GM18499 (cell line): ENCODE measurements at regions not wholly inside any gene's neighbourhood (a gene's known extent, or its start where the extent isn't known, plus 50 kb on each side); places are given as distances from the start of the nearest gene placed in this dataset.
"Not testable (repeated sequence)": the region's sequence is repeated elsewhere in the genome, so short reads cannot be mapped to it uniquely, and the experiment has no call there.

Experiments
- ATAC-seq: cut with Tn5 transposase; IDR thresholded peaks from one replicate; pipeline ENCODE4 v1.9.1; 2021; ENCODE audit warnings: moderate number of reproducible peaks; ENCODE audit not compliant: insufficient read depth, unreplicated experiment

DNA sequence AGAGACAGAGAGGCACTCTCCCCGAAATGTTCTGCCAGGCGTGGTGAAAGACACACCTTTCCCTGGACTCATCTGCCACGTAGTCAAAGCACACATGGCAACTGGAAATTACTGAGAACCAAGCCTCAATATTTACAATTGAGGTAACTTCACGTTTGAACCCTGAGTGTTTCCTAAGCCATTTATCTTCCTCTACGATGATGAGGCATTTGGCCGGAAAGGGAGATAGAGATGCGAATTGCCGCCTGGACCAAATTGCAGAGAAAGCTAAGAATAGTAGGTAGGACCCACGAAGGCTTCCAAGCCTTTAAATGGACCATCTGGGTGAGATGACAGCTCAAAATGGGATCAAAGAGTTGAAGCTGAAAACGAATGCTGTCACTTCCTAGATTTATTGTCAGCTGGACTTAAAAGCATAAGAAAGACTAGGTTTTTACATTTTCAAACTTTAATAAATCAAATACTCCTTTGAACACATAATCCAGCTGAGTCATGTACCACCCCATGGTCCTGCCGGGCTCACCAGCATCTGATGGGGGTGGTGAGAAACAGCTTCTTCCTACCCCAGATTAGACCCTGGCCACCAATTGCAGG lies 135.6 kb upstream of the LYZL2 start:
- ATAC-seq = no peak

- ATAC-seq = no peak
Observed at GRCh38 chr10:30763918-30764317, 134.4 kb upstream of the LYZL2 start.

DNA sequence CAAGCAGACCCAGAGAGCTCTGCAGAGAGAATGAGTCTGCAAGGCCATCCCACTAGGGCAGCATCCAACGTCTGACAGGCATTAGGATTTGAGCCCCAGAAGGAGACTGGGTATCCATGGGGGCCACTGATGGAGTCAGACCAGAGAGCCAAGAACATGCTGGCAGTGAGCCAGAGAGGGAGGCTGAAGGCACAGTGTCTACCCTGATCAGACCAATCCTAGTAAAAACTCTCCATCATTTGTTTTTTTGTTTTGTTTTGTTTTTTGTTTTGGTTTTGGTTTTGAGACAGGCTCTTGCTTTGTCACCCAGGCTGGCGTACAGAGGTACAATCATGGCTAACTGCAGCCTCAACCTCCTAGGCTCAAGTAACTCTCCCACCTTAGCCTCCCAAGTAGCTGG lies 133.1 kb upstream of the LYZL2 start:
- ATAC-seq = no peak

DNA sequence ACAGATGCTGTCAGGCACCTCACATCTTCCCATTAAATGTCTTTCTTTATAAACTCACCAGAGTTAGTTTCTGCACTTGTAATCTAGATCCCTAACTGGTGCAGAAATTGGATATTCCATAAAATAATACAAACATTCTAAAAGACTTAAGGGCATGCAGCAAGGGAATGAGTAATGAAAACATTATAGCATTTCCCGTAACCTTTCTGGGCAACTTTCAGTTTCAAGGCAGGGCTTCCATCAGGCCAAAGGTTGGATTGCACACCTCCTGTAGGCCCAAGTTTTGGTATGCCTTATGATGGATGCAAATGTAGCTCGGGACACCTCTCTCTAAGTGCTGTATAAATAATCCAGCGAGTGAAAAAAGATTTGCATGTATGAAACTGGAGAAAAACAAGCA lies 129.9 kb upstream of the LYZL2 start:
- ATAC-seq = no peak

DNA sequence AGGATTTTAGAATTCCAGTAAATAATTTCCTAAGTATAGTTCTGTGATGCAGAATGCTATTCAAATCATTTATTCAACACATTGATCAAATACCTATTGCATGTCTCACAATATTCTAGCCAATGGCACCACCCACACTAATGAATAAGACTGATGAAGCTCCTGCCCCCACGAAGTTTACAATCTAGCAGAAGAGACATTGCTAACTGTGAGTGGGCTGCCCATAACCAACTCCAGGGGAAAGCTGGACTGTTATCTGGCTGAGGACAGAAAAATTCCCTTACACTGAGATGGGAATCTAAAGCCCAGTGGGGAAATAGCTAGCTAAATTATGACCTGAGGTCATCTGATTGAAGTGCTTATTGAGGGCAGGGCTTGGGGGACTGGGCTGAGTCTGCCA lies 128.8 kb upstream of the LYZL2 start:
- ATAC-seq = no peak

- ATAC-seq = no peak
Observed at GRCh38 chr10:30756896-30757295, 127.3 kb upstream of the LYZL2 start.

- no peak for ATAC-seq
Observed at GRCh38 chr10:30756151-30756550, 126.6 kb upstream of the LYZL2 start.

DNA sequence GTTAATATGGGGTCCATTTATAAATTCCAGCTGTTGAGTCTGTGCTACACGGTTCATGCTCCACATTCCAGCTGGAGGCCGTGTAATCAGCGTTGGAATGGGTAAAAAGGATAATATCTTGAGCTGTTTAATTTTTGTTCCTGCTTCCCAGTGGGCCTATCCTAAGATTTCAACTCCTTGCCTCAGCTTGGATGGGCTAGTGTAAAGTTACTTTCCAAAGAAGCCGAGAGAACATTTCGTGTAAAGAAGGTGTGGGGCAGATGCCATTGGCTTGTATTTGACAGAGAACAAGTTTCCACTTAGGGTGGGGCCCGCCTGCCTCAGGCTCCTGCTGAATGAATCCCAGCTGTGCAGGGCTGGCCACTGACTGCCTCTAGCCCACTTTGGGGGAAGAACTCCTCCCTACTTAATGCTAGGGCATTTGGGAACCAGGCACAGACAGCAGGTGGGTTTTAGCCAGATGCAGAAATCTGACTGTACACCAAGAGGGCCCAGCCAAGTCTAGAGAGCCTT lies 125.9 kb upstream of the LYZL2 start:
- no peak for ATAC-seq

- no peak for ATAC-seq
Observed at GRCh38 chr10:30752481-30752881, 122.9 kb upstream of the LYZL2 start.

DNA sequence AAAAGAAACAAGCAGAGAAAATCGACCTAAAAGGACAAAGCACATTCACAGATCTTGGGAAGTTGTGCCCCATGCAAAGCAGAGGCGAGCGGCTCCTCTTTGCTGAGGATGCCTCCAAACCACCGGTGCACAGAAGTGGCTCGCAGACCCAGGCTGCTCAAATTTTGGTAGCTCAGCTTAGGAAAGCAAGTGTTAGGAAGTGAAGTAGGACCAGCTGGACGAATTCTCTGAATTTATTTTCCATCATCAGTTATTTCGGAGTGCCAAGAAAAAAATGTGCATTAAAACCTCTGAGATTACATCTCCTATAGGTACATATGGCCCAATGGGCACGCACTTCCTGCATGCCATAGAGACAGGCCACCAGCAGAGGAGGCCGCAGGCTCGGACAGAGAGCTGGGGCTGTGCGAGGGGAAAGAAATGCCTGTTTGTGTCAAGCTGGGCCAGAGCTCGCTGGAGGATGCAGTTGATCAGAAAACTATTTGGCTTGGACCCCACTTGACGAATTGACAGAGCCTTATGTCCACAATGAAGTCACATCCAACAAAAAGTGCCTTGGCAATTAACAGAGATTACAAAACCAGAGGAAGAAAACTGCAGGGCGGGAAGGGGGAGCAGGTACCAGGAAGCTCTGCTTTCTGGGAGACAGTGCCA lies 122.3 kb upstream of the LYZL2 start:
- ATAC-seq = no peak

- no peak for ATAC-seq
Observed at GRCh38 chr10:30750971-30751677, 121.6 kb upstream of the LYZL2 start.

DNA sequence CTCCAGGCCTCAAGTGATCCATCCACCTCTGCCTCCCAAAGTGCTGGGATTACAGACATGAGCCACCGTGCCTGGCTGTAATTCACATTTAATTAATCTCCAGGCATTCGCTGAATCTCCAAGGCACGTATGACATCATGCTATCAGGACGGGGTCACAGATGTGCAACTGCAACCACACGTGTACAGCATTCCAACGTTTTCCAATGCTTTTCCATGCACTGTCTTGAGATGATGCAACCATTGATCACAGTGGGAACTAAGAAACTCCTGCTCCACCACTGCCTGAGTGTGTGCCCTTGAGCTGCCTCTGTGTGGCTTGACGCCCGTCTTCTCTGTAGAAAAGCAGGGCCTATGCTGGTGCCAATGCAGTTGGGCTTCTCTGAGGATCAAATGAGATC lies 119.8 kb upstream of the LYZL2 start:
- no peak for ATAC-seq

DNA sequence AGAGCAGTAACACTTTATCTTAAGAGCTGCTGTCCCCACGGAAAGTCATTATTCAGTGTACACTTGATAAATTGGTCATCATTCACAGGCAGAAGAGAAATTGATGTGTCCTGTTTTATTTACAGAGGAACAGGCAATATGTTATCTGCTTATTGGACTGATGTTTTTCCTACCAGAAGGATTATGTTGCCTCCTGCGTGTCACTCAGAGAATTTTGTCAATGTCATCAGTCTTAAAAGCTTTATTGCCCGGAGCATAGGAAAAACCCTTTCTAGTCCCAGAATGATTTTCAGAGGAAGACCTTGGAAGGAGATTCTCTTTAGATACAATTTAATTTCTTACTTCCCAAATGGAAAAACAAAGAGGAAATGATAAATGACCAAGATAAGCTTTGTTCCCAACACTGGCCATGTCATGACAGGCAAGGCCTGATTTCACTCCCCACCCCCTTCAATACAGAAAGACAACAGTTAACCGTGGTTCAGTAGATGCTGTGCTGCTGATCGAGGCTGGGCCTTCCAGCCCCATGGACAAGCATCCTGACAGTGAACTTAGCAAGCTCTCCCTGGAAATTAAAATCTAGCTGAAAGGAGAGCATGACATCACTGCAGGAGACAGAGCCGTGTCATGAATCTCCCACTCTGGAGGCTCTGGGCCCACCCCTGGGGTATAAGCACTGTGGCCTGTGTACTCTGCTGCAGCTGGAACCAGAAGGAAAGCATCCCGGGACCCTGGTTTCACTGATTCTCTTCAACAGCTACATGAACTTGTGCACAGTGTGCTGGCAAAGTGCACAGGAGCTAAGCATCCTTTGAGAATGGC lies 118.8 kb upstream of the LYZL2 start:
- no peak for ATAC-seq

- ATAC-seq = no peak
Observed at GRCh38 chr10:30747633-30748032, 118.1 kb upstream of the LYZL2 start.

DNA sequence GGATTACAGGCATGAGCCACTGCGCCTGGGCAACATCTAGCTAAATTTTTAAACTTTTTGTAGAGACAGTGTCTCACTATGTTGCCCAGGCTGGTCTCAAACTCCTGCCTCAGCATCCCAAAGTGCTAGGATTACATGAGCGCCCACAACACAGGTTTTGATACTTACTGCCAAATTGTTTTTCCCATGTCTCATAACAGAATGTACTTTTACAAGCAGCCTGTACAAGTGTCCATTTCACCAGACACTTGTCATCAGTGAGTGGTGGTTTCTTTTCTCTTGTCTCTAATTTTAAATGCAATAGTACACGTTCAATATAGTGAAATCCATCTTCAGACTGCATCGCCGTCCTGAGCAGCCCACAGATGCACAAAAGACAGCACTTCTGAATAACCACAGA lies 116.4 kb upstream of the LYZL2 start:
- no peak for ATAC-seq

- no peak for ATAC-seq
Observed at GRCh38 chr10:30744106-30744505, 114.6 kb upstream of the LYZL2 start.

DNA sequence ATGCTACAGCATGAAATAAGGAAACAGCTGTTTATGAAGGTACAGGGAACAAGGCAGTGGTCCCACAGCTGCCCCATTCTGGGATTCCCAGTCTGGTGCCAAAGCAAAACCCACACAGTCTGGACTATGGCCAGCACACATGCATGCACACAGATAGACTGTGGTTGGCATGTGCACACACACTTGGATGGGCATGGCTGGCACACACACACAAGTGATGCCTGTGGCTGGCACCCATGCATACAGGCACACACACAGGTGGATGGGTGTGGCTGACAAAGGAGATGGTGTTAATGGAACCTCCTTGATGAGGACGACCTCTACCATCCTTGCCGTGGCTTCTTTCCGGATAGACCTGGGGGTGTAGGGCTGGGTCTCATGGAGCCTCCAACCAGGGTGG lies 114.0 kb upstream of the LYZL2 start:
- no peak for ATAC-seq

DNA sequence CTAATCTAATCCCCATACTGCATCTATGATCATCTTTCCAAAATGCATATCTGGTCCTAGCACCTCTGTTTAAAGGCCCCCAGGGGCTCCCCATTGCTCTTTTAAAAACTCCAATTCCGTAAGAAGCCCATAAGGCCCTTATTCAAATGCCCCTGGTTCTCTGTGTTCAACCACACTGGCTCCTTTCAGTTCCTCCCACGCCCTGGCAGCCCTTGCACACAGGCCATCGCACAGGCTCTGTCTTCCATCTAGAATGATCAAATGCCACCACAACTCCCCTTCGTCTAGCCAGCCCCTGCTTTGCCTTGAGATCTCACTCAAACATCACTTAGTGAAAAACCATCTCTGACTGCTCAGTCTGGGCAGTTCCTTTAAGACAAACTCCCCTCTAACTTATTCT lies 112.9 kb upstream of the LYZL2 start:
- peak; percentile 80 for ATAC-seq

DNA sequence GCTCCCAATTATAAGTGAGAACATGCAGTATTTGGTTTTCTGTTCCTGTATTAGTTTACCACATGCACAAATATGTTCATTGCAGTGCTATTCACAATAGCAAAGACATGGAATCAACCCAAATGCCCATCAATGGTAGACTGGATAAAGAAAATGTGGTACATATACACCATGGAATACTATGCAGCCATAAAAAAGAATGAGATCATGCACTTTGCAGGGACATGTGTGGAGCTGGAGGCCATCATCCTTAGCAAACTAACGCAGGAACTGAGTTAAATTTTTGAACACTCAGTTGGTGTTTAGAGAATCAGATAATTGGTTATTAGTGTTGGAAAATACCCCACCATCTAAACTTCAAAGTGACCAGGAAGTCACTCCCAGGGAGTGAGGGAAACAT lies 111.2 kb upstream of the LYZL2 start:
- ATAC-seq = not testable (repeated sequence)

DNA sequence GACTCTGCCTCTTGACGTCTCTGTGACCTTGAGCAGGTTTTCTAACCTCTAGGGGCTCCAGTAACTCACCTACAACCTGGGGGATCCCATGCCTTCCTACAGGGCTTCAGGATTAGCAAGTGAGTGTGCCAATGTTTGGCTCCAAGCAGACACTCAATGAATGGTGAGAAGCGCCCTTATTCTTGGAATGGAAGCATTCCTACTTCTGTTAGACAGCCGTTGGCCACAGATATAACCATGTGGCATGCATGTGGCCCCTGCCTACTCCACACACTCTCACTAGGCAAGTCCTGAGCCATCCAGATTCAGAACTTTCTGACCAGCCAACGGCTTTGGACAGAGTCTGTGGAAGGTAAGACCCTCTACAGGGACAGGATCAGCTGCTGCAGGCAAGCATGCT lies 108.9 kb upstream of the LYZL2 start:
- ATAC-seq = no peak

GRCh38 chr10:30737931-30738391 lies 108.4 kb upstream of the LYZL2 start:
- ATAC-seq = no peak
